GM12891 (cell line): ENCODE measurements at regions not wholly inside any gene's neighbourhood (a gene's known extent, or its start where the extent isn't known, plus 50 kb on each side); places are given as distances from the start of the nearest gene placed in this dataset.

Experiments used
- POLR2A ChIP-seq: IDR thresholded peaks from 2 replicates; pipeline ENCODE4 v1.6.1; 2011; ENCODE audit warnings: low read depth, low read length, control low read depth
- POLR2AphosphoS5 ChIP-seq: IDR thresholded peaks from 2 replicates; pipeline ENCODE4 v1.6.1; 2011; ENCODE audit warnings: low read depth, low read length, control low read depth

DNA sequence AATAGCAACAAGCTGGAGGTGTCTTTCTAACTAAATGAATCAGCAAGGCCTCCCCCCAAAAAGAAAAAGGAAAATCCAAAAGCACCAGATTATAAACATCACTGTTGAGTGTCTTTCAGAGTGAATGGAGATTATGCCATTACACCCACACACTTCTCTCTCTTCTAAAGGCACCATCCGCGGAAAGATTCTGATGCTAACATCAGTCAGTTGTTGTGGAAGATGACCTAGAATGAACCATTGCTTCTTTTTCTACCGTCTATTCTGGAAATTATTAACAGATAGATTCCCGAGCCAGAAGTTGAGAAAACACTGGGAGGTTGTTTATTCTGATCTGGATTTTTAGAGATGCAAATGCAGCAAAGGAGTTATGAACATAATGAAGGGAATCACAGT is 60.9 kb upstream of the FAM20A start:
- TF ChIP-seq POLR2AphosphoS5 (no peak), POLR2A (no peak)
